Left renal pelvis (tissue), 4 donors: ENCODE measurements at regions not wholly inside any gene's neighbourhood (a gene's known extent, or its start where the extent isn't known, plus 50 kb on each side); places are given as distances from the start of the nearest gene placed in this dataset.
"Not testable (repeated sequence)": the region's sequence is repeated elsewhere in the genome, so short reads cannot be mapped to it uniquely, and the experiment has no call there.

Experiments used
- DNase-seq, 4 donors: peaks; one replicate each; pipeline ENCODE4 v3.0.0-alpha.2; 2013; ENCODE audit warnings: low read depth in 4 of 4, low spot score in 3 of 4

- no peak for DNase-seq
Observed at GRCh38 chr2:181789827-181790448, 101.6 kb upstream of the ITPRID2 start.

GRCh38 chr2:181790716-181791649 lies 100.5 kb upstream of the ITPRID2 start:
- DNase-seq, result no peak

- DNase-seq, result no peak
Observed at GRCh38 chr2:181792906-181793305, 98.6 kb upstream of the ITPRID2 start.

- DNase-seq, result no peak
Observed at GRCh38 chr2:181798022-181798421, 93.5 kb upstream of the ITPRID2 start.

GRCh38 chr2:181802300-181802699 lies 89.2 kb upstream of the ITPRID2 start:
- not testable (repeated sequence) for DNase-seq

GRCh38 chr2:181803903-181804799 lies 87.4 kb upstream of the ITPRID2 start:
- not testable (repeated sequence) for DNase-seq

GRCh38 chr2:181805228-181806038 lies 86.1 kb upstream of the ITPRID2 start:
- no peak for DNase-seq

GRCh38 chr2:181806039-181806392 lies 85.5 kb upstream of the ITPRID2 start:
- DNase-seq, result no peak

- no peak for DNase-seq
Observed at GRCh38 chr2:181807526-181807925, 84.0 kb upstream of the ITPRID2 start.

GRCh38 chr2:181810823-181811695 lies 80.5 kb upstream of the ITPRID2 start:
- no peak for DNase-seq

GRCh38 chr2:181812106-181812743 lies 79.3 kb upstream of the ITPRID2 start:
- no peak for DNase-seq

- peak in 1 of 4 donors; percentile 14 for DNase-seq
Observed at GRCh38 chr2:181814057-181814491, 77.5 kb upstream of the ITPRID2 start.

GRCh38 chr2:181817509-181817908 lies 74.0 kb upstream of the ITPRID2 start:
- DNase-seq, result no peak

GRCh38 chr2:181818058-181818680 lies 73.4 kb upstream of the ITPRID2 start:
- DNase-seq, result no peak

- no peak for DNase-seq
Observed at GRCh38 chr2:181818840-181819239, 72.7 kb upstream of the ITPRID2 start.

GRCh38 chr2:181821049-181821448 lies 70.5 kb upstream of the ITPRID2 start:
- no peak for DNase-seq

- DNase-seq, result no peak
Observed at GRCh38 chr2:181822097-181822496, 69.4 kb upstream of the ITPRID2 start.

GRCh38 chr2:181823405-181823804 lies 68.1 kb upstream of the ITPRID2 start:
- no peak for DNase-seq
